Lower leg skin (tissue), 3 donors: ENCODE measurements at regions not wholly inside any gene's neighbourhood (a gene's known extent, or its start where the extent isn't known, plus 50 kb on each side); places are given as distances from the start of the nearest gene placed in this dataset.

Experiments
- POLR2A ChIP-seq, 2 donors: fragments of 450-650 bp; IDR thresholded peaks; one replicate each; pipeline ENCODE4 v1.6.1; 2016 to 2017; ENCODE audit warnings: antibody characterized with exemption in 2 of 2, mild to moderate bottlenecking in 1 of 2, moderate library complexity in 1 of 2
- TF ChIP-seq, protein P1 (sequence below), 3 donors: fragments of 450-650 bp; IDR thresholded peaks; one replicate each; pipeline ENCODE4 v1.5.1; 2016; ENCODE audit warnings: antibody characterized with exemption in 3 of 3, mild to moderate bottlenecking in 3 of 3, moderate library complexity in 2 of 3

- TF ChIP-seq, protein P1, sequence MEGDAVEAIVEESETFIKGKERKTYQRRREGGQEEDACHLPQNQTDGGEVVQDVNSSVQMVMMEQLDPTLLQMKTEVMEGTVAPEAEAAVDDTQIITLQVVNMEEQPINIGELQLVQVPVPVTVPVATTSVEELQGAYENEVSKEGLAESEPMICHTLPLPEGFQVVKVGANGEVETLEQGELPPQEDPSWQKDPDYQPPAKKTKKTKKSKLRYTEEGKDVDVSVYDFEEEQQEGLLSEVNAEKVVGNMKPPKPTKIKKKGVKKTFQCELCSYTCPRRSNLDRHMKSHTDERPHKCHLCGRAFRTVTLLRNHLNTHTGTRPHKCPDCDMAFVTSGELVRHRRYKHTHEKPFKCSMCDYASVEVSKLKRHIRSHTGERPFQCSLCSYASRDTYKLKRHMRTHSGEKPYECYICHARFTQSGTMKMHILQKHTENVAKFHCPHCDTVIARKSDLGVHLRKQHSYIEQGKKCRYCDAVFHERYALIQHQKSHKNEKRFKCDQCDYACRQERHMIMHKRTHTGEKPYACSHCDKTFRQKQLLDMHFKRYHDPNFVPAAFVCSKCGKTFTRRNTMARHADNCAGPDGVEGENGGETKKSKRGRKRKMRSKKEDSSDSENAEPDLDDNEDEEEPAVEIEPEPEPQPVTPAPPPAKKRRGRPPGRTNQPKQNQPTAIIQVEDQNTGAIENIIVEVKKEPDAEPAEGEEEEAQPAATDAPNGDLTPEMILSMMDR (IDR thresholded peaks at IDR 0.05), result no peak
- no peak for TF ChIP-seq POLR2A (IDR thresholded peaks at IDR 0.05)
These were observed 642.6 kb upstream of the LCORL start for GRCh38 chr4:18664171-18664570.
